Astrocyte (in vitro differentiated cells and primary cell): ENCODE measurements at regions not wholly inside any gene's neighbourhood (a gene's known extent, or its start where the extent isn't known, plus 50 kb on each side); places are given as distances from the start of the nearest gene placed in this dataset.

Experiments
- DNase-seq: peaks from one replicate; pipeline ENCODE4 v3.0.0-alpha.2; 2010; ENCODE audit warnings: low read depth
- FAIRE-seq: peaks from 2 replicates; lab custom pipeline; 2011; peaks lifted over from hg19 to GRCh38; lab: Jason Lieb, UNC
- H2AFZ ChIP-seq: 2 replicates; pipeline ENCODE4 v1.6.0; 2012; ENCODE audit warnings: low read depth, low read length, inconsistent platforms
- H3K27ac ChIP-seq: 2 replicates; pipeline ENCODE4 v1.5.1; 2011; ENCODE audit warnings: low read depth, low read length, inconsistent platforms
- H3K27me3 ChIP-seq: 2 replicates; pipeline ENCODE4 v1.6.0; 2011; ENCODE audit warnings: low read length, inconsistent platforms; ENCODE audit not compliant: insufficient read depth
- H3K36me3 ChIP-seq: 2 replicates; pipeline ENCODE4 v1.5.1; 2011; ENCODE audit warnings: low read length, inconsistent platforms; ENCODE audit not compliant: insufficient read depth
- H3K4me1 ChIP-seq: 2 replicates; pipeline ENCODE4 v1.5.1; 2011; ENCODE audit warnings: low read length, inconsistent platforms; ENCODE audit not compliant: insufficient read depth
- H3K4me2 ChIP-seq: 2 replicates; pipeline ENCODE4 v1.6.0; 2012; ENCODE audit warnings: low read length, inconsistent platforms
- H3K4me3 ChIP-seq: 2 replicates; pipeline ENCODE4 v1.5.1; 2011; ENCODE audit warnings: low read depth, mild to moderate bottlenecking, low read length, inconsistent platforms; ENCODE audit not compliant: insufficient read depth
- H3K79me2 ChIP-seq: 2 replicates; pipeline ENCODE4 v1.6.0; 2012; ENCODE audit warnings: mild to moderate bottlenecking, low read length, inconsistent platforms; ENCODE audit not compliant: insufficient read depth
- H3K9ac ChIP-seq: 2 replicates; pipeline ENCODE4 v1.6.0; 2012; ENCODE audit warnings: mild to moderate bottlenecking, low read length, inconsistent platforms
- H3K9me3 ChIP-seq: 2 replicates; pipeline ENCODE4 v1.5.1; 2012; ENCODE audit warnings: low read depth, mild to moderate bottlenecking, low read length, inconsistent platforms; ENCODE audit not compliant: insufficient read depth
- H4K20me1 ChIP-seq: 2 replicates; pipeline ENCODE4 v1.6.0; 2012; ENCODE audit warnings: low read length, inconsistent platforms; ENCODE audit not compliant: insufficient read depth
- H3K27ac Mint-ChIP-seq: one replicate; pipeline ENCODE4 v1.8.0; 2021; ENCODE audit warnings: mild to moderate bottlenecking, mixed read lengths; ENCODE audit not compliant: unreplicated experiment
- H3K27me3 Mint-ChIP-seq: one replicate; pipeline ENCODE4 v1.8.0; 2021; ENCODE audit warnings: low read depth, mixed read lengths; ENCODE audit not compliant: unreplicated experiment
- H3K36me3 Mint-ChIP-seq: one replicate; pipeline ENCODE4 v1.8.0; 2021; ENCODE audit warnings: low read depth, mixed read lengths; ENCODE audit not compliant: unreplicated experiment
- H3K4me1 Mint-ChIP-seq: one replicate; pipeline ENCODE4 v1.8.0; 2021; ENCODE audit warnings: low read depth, mixed read lengths; ENCODE audit not compliant: unreplicated experiment
- H3K4me3 Mint-ChIP-seq: one replicate; pipeline ENCODE4 v1.8.0; 2021; ENCODE audit warnings: mild to moderate bottlenecking, moderate library complexity, mixed read lengths; ENCODE audit not compliant: unreplicated experiment
- H3K9me3 Mint-ChIP-seq: one replicate; pipeline ENCODE4 v1.8.0; 2021; ENCODE audit warnings: mild to moderate bottlenecking, mixed read lengths; ENCODE audit not compliant: unreplicated experiment
- EZH2 ChIP-seq: IDR thresholded peaks from 2 replicates; pipeline ENCODE4 v1.6.1; 2012; ENCODE audit warnings: mild to moderate bottlenecking, low read length, inconsistent platforms; ENCODE audit not compliant: insufficient read depth
- TF ChIP-seq, protein P1 (sequence below): IDR thresholded peaks from 2 replicates; pipeline ENCODE4 v1.5.1; 2011; ENCODE audit warnings: low read depth, mild to moderate bottlenecking, inconsistent platforms, low read length, moderate library complexity; ENCODE audit not compliant: insufficient read depth

DNA sequence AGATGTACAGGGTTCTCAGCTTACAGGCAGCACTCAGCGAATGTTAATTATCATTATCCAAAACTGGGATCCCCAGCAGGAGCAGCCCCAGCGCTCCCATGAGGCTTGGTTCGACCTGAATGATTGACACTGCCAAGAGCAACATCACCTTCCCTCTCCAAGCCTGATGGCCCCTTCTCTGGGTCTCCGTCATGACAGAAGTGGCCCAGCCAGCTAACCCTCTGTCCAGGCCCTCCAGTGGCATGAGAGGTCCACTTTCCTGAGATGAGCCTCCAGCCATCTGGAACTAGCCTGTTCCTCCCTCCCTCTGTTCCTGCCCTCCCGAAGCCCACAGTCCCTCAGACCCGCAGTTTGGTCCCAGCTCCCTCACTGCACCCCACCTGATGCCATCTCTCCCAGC lies 97.0 kb upstream of the RAB6C start:
- H2AFZ ChIP-seq: no peak overlapping the region
- no peak for FAIRE-seq
- H3K9ac ChIP-seq: no peak overlapping the region
- no peak overlapping the region for H3K4me3 Mint-ChIP-seq
- TF ChIP-seq EZH2: no peak
- TF ChIP-seq, protein P1, sequence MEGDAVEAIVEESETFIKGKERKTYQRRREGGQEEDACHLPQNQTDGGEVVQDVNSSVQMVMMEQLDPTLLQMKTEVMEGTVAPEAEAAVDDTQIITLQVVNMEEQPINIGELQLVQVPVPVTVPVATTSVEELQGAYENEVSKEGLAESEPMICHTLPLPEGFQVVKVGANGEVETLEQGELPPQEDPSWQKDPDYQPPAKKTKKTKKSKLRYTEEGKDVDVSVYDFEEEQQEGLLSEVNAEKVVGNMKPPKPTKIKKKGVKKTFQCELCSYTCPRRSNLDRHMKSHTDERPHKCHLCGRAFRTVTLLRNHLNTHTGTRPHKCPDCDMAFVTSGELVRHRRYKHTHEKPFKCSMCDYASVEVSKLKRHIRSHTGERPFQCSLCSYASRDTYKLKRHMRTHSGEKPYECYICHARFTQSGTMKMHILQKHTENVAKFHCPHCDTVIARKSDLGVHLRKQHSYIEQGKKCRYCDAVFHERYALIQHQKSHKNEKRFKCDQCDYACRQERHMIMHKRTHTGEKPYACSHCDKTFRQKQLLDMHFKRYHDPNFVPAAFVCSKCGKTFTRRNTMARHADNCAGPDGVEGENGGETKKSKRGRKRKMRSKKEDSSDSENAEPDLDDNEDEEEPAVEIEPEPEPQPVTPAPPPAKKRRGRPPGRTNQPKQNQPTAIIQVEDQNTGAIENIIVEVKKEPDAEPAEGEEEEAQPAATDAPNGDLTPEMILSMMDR: no peak
- H3K36me3 ChIP-seq: no peaks in the 10 kb centered on the region
- H3K4me2 ChIP-seq: no peak overlapping the region
- no peaks in the 10 kb centered on the region for H3K4me1 Mint-ChIP-seq
- H3K4me3 ChIP-seq: no peak overlapping the region
- no peak overlapping the region for H3K27ac ChIP-seq
- DNase-seq: no peak
- no peaks in the 10 kb centered on the region for H4K20me1 ChIP-seq
- H3K9me3 Mint-ChIP-seq: no peaks in the 10 kb centered on the region
- no peaks in the 10 kb centered on the region for H3K27me3 ChIP-seq
- no peaks in the 10 kb centered on the region for H3K4me1 ChIP-seq
- H3K9me3 ChIP-seq: no peaks in the 10 kb centered on the region
- peaks cover 25% of the 10 kb centered on the region for H3K27me3 Mint-ChIP-seq
- no peak overlapping the region for H3K27ac Mint-ChIP-seq
- no peaks in the 10 kb centered on the region for H3K79me2 ChIP-seq
- H3K36me3 Mint-ChIP-seq: no peaks in the 10 kb centered on the region

GRCh38 chr2:129883121-129883520 lies 96.3 kb upstream of the RAB6C start:
- Histone ChIP-seq H3K36me3 (no peaks in the 10 kb centered on the region), H3K27ac (no peak overlapping the region), H3K4me2 (no peak overlapping the region), H4K20me1 (no peaks in the 10 kb centered on the region), H3K4me3 (no peak overlapping the region), H3K9ac (no peak overlapping the region), H3K79me2 (no peaks in the 10 kb centered on the region), H3K27me3 (no peaks in the 10 kb centered on the region), H3K9me3 (no peaks in the 10 kb centered on the region), H3K4me1 (no peaks in the 10 kb centered on the region), H2AFZ (no peak overlapping the region)
- H3K4me1 Mint-ChIP-seq: no peaks in the 10 kb centered on the region
- H3K4me3 Mint-ChIP-seq: no peak overlapping the region
- peaks cover 25% of the 10 kb centered on the region for H3K27me3 Mint-ChIP-seq
- no peaks in the 10 kb centered on the region for H3K36me3 Mint-ChIP-seq
- no peak for TF ChIP-seq EZH2
- TF ChIP-seq, protein P1: no peak
- no peak for FAIRE-seq
- H3K27ac Mint-ChIP-seq: no peak overlapping the region
- no peak for DNase-seq
- no peaks in the 10 kb centered on the region for H3K9me3 Mint-ChIP-seq

- no peaks in the 10 kb centered on the region for H3K9me3 ChIP-seq
- H2AFZ ChIP-seq: no peak overlapping the region
- TF ChIP-seq EZH2: no peak
- TF ChIP-seq, protein P1: no peak
- no peak overlapping the region for H3K9ac ChIP-seq
- Mint-ChIP-seq H3K27ac (no peak overlapping the region), H3K4me3 (no peak overlapping the region), H3K27me3 (peaks cover 25% of the 10 kb centered on the region), H3K36me3 (no peaks in the 10 kb centered on the region), H3K4me1 (peaks cover 8% of the 10 kb centered on the region), H3K9me3 (no peaks in the 10 kb centered on the region)
- H3K79me2 ChIP-seq: no peaks in the 10 kb centered on the region
- H3K4me1 ChIP-seq: no peaks in the 10 kb centered on the region
- no peak overlapping the region for H3K4me3 ChIP-seq
- no peak overlapping the region for H3K27ac ChIP-seq
- DNase-seq: no peak
- H4K20me1 ChIP-seq: no peaks in the 10 kb centered on the region
- H3K36me3 ChIP-seq: no peaks in the 10 kb centered on the region
- no peak overlapping the region for H3K4me2 ChIP-seq
- FAIRE-seq: no peak
- no peaks in the 10 kb centered on the region for H3K27me3 ChIP-seq
Measured at GRCh38 chr2:129884221-129884786, 95.2 kb upstream of the RAB6C start.
